GM12864 (cell line): ENCODE measurements at regions not wholly inside any gene's neighbourhood (a gene's known extent, or its start where the extent isn't known, plus 50 kb on each side); places are given as distances from the start of the nearest gene placed in this dataset.

Source experiments
- DNase-seq: peaks from one replicate; pipeline ENCODE4 v3.0.0-alpha.2; 2011; ENCODE audit warnings: low read depth
- H3K4me3 ChIP-seq: 2 replicates; pipeline ENCODE4 v1.5.1; 2011; ENCODE audit warnings: mild to moderate bottlenecking, low read depth, low read length, control low read depth
- TF ChIP-seq, protein P1 (sequence below): IDR thresholded peaks from 2 replicates; pipeline ENCODE4 v1.5.1; 2011; ENCODE audit warnings: low read depth, mild to moderate bottlenecking, moderate library complexity, low read length, control low read depth, inconsistent platforms; ENCODE audit errors: missing control alignments

DNA sequence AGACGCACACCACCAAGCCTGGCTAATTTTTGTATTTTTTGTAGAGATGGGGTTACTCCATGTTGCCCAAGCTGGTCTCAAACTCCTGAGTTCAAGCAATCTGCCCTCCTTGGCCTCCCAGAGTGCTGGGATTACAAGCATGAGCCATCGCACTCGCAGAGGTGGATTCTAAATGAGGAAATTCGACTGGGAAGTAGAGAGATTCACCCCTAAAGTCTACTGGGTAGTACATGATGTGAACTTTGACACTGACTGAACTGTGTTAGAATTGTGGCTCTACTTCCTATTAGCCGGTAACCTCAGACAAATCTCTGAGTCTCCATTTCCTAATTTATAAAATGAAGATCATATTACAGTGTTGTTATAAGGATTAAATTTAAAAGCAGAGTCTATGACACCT lies 276.0 kb upstream of the NR5A2 start:
- TF ChIP-seq, protein P1, sequence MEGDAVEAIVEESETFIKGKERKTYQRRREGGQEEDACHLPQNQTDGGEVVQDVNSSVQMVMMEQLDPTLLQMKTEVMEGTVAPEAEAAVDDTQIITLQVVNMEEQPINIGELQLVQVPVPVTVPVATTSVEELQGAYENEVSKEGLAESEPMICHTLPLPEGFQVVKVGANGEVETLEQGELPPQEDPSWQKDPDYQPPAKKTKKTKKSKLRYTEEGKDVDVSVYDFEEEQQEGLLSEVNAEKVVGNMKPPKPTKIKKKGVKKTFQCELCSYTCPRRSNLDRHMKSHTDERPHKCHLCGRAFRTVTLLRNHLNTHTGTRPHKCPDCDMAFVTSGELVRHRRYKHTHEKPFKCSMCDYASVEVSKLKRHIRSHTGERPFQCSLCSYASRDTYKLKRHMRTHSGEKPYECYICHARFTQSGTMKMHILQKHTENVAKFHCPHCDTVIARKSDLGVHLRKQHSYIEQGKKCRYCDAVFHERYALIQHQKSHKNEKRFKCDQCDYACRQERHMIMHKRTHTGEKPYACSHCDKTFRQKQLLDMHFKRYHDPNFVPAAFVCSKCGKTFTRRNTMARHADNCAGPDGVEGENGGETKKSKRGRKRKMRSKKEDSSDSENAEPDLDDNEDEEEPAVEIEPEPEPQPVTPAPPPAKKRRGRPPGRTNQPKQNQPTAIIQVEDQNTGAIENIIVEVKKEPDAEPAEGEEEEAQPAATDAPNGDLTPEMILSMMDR = no peak
- DNase-seq = no peak

DNA sequence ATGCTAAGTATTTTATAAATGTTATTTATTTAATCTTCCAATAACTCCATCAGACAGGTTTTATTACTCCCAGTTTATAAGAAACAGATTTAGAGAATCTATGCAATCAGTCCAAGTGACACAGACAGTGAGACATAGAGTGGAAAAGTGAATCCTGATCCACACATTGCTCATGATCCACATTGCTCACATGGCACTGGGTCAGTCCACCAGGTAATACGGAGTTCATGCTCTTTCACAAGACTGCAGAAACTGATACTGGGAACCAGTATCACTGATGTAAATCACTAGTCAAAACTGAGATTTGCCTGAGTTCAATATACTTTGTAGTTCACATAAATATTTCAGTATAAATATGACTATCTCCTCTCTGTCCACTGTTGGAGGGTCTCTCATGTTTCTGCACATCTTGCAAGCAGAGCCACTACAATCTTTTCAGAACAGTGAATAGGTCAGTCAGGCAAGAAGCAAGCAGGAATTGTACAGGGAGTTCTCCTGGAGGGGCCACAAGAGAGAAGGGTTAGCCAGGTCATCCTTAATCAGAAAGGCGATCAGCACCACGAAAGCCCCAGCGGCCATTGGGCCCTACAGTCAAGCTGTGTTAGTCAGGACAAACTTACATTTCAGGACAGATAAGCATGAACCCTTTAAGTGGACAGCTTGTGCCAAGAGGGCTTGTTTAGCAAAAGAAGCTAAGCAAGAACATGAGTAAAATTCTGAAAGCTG lies 275.4 kb upstream of the NR5A2 start:
- TF ChIP-seq, protein P1 = no peak
- no peak overlapping the region for H3K4me3 ChIP-seq
- no peak for DNase-seq

More for the DNA sequence above, 276.0 kb upstream of the NR5A2 start:
- H3K4me3 ChIP-seq = no peak overlapping the region

- TF ChIP-seq, protein P1 = no peak
- no peak for DNase-seq
- H3K4me3 ChIP-seq = no peak overlapping the region
Measured at GRCh38 chr1:199752688-199753027, 274.9 kb upstream of the NR5A2 start.

DNA sequence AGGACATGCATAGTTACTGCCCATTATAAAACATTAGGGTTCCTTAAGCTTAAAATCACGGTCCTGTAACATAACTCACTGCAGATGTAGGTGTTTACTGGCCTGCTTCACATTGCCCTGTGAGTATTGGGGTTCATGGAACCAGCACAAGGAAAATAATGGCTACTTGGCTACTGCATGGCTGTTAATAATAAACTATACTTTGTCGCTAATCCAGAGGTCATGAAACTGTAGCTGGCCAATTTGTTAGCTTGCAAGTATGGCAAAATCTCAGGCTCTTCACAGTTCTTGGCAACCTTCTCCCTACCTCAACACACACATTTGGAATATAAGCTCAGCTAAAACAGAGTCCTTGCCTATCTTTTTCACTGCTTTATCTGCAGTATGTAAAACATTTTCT lies 274.0 kb upstream of the NR5A2 start:
- DNase-seq = no peak
- TF ChIP-seq, protein P1 = no peak
- H3K4me3 ChIP-seq = no peak overlapping the region

DNA sequence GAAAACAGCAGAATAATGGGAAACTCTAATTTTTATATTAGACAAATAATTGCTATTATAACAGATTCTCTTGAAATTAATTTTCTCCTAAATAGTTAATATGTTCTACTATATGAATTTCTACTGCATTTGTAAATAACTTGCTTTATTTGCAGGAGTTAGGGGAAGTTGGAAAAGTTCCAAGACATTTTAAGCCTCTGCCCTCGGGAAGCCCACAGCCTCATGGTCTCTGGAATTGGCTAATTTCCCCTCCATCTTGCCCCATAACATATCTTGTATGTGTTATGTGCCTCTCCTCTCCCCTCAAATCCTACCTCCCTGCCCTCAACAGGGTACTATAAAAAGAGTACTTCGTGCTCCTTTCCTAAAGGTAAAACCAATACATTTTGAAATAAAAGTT lies 271.4 kb upstream of the NR5A2 start:
- H3K4me3 ChIP-seq = no peak overlapping the region
- no peak for DNase-seq
- TF ChIP-seq, protein P1 = no peak

GRCh38 chr1:199758626-199759255 lies 268.8 kb upstream of the NR5A2 start:
- no peak overlapping the region for H3K4me3 ChIP-seq
- no peak for DNase-seq
- TF ChIP-seq, protein P1 = no peak
